Breast epithelium (tissue), 4 donors: ENCODE measurements at regions not wholly inside any gene's neighbourhood (a gene's known extent, or its start where the extent isn't known, plus 50 kb on each side); places are given as distances from the start of the nearest gene placed in this dataset.

Experiments
- DNase-seq, 2 donors: peaks; one replicate each; pipeline ENCODE4 v3.0.0-alpha.2; 2019; ENCODE audit warnings: low spot score in 2 of 2
- H3K27ac ChIP-seq, 2 donors: fragments of 200-600 bp; sonication (generic) in 1 of 2; one replicate each; pipeline ENCODE4 v1.5.1; 2016 to 2019; ENCODE audit warnings: mild to moderate bottlenecking in 1 of 2
- H3K27me3 ChIP-seq, 2 donors: fragments of 200-600 bp; sonication (generic) in 1 of 2; one replicate each; pipeline versions ENCODE4 v1.5.1 to v1.6.0; 2017 to 2019; ENCODE audit warnings: control low read depth in 1 of 2, mild to moderate bottlenecking in 1 of 2
- H3K36me3 ChIP-seq: fragments of 200-600 bp; one replicate; pipeline ENCODE4 v1.5.1; 2019
- H3K4me1 ChIP-seq, 2 donors: fragments of 200-600 bp; sonication (generic); one replicate each; pipeline ENCODE4 v1.5.1; 2016 to 2019; ENCODE audit warnings: control low read depth in 1 of 2
- H3K4me3 ChIP-seq, 3 donors: fragments of 200-600 bp; sonication (generic); 1 replicate in 2 of 3; 2 replicates in 1 of 3; pipeline ENCODE4 v1.5.1; 2016 to 2019; ENCODE audit warnings: mild to moderate bottlenecking in 3 of 3, moderate library complexity in 2 of 3
- H3K9me3 ChIP-seq, 2 donors: fragments of 200-600 bp; sonication (generic) in 1 of 2; one replicate each; pipeline ENCODE4 v1.5.1; 2016 to 2019; ENCODE audit warnings: control low read depth in 1 of 2
- CTCF ChIP-seq, 3 donors: fragments of 450-650 bp; IDR thresholded peaks; one replicate each; pipeline ENCODE4 v1.5.1; 2016 to 2017; ENCODE audit warnings: antibody characterized with exemption in 3 of 3, mild to moderate bottlenecking in 3 of 3, moderate library complexity in 3 of 3
- POLR2A ChIP-seq: fragments of 450-650 bp; IDR thresholded peaks from one replicate; pipeline ENCODE4 v1.6.1; 2016; ENCODE audit warnings: antibody characterized with exemption, mild to moderate bottlenecking, moderate library complexity
- POLR2AphosphoS5 ChIP-seq, 3 donors: sonication (generic); formaldehyde crosslinking; IDR thresholded peaks; one replicate each; pipeline ENCODE4 v1.6.1; 2017; ENCODE audit warnings: antibody characterized with exemption in 3 of 3
- intact Hi-C: fragments of 100-400 bp; cut with DNase I; formaldehyde crosslinking; loops from one replicate; pipeline ENCODE4 v1.15.1; 2023; ENCODE audit warnings: low total_unique reads

GRCh38 chr10:78585952-78586351 lies 482.8 kb upstream of the ZMIZ1 start:
- Histone ChIP-seq H3K27me3 (no peaks in the 10 kb centered on the region), H3K9me3 (no peaks in the 10 kb centered on the region), H3K4me3 (no peak overlapping the region), H3K36me3 (no peaks in the 10 kb centered on the region), H3K27ac (no peak overlapping the region), H3K4me1 (no peaks in the 10 kb centered on the region)
- intact Hi-C loops, result no loop called here
- TF ChIP-seq POLR2A, result no peak
- no peak for TF ChIP-seq CTCF (IDR thresholded peaks at IDR 0.05)
- no peak for TF ChIP-seq POLR2AphosphoS5 (IDR thresholded peaks at IDR 0.05)
- DNase-seq, result no peak

- Histone ChIP-seq H3K36me3 (no peaks in the 10 kb centered on the region), H3K4me1 (no peaks in the 10 kb centered on the region), H3K4me3 (no peak overlapping the region), H3K27me3 (no peaks in the 10 kb centered on the region), H3K9me3 (no peaks in the 10 kb centered on the region), H3K27ac (no peak overlapping the region)
- intact Hi-C loops, result no loop called here
- no peak for TF ChIP-seq CTCF (IDR thresholded peaks at IDR 0.05)
- TF ChIP-seq POLR2AphosphoS5 (IDR thresholded peaks at IDR 0.05), result no peak
- TF ChIP-seq POLR2A, result no peak
- no peak for DNase-seq
These were observed 480.5 kb upstream of the ZMIZ1 start for GRCh38 chr10:78588194-78588811.

- Histone ChIP-seq H3K36me3 (no peaks in the 10 kb centered on the region), H3K9me3 (no peaks in the 10 kb centered on the region), H3K4me3 (no peak overlapping the region), H3K27ac (no peak overlapping the region), H3K4me1 (no peaks in the 10 kb centered on the region), H3K27me3 (no peaks in the 10 kb centered on the region)
- intact Hi-C loops, result no loop called here
- TF ChIP-seq POLR2AphosphoS5 (IDR thresholded peaks at IDR 0.05), result no peak
- no peak for TF ChIP-seq POLR2A
- no peak for DNase-seq
These were observed 479.1 kb upstream of the ZMIZ1 start for GRCh38 chr10:78589687-78590086.

- Histone ChIP-seq H3K27me3 (no peaks in the 10 kb centered on the region), H3K9me3 (no peaks in the 10 kb centered on the region), H3K27ac (no peak overlapping the region), H3K4me3 (no peak overlapping the region), H3K4me1 (no peaks in the 10 kb centered on the region), H3K36me3 (no peaks in the 10 kb centered on the region)
- TF ChIP-seq POLR2A (no peak), POLR2AphosphoS5 (IDR thresholded peaks at IDR 0.05) (no peak), CTCF (IDR thresholded peaks at IDR 0.05) (no peak)
- no peak for DNase-seq
- intact Hi-C loops, result no loop called here
These were observed 477.7 kb upstream of the ZMIZ1 start for GRCh38 chr10:78591066-78591465.

GRCh38 chr10:78594559-78595268 lies 474.1 kb upstream of the ZMIZ1 start:
- Histone ChIP-seq H3K36me3 (no peaks in the 10 kb centered on the region), H3K27me3 (no peaks in the 10 kb centered on the region), H3K4me3 (no peak overlapping the region), H3K27ac (no peak overlapping the region), H3K4me1 (no peaks in the 10 kb centered on the region), H3K9me3 (no peaks in the 10 kb centered on the region)
- no peak for DNase-seq
- TF ChIP-seq CTCF (IDR thresholded peaks at IDR 0.05), result peak in 1 of 3 donors; percentile 18
- no peak for TF ChIP-seq POLR2AphosphoS5 (IDR thresholded peaks at IDR 0.05)
- intact Hi-C loops, result no loop called here
